Activated CD8-positive, alpha-beta T cell treated with anti-CD3 and anti-CD28 coated beads for 36 hours (primary cell): ENCODE measurements at regions not wholly inside any gene's neighbourhood (a gene's known extent, or its start where the extent isn't known, plus 50 kb on each side); places are given as distances from the start of the nearest gene placed in this dataset.
"Not testable (repeated sequence)": the region's sequence is repeated elsewhere in the genome, so short reads cannot be mapped to it uniquely, and the experiment has no call there.

Experiments used
- ATAC-seq: fragments of 200-7000 bp; cut with Tn5 transposase; one replicate; pipeline ENCODE4 v1.10.0; 2021; ENCODE audit warnings: mild to moderate bottlenecking, moderate library complexity
- CTCF ChIA-PET: fragments of 350-600 bp; sonication (Branson Sonifier 250); formaldehyde crosslinking; loops from one replicate; lab custom pipeline; 2021; ENCODE audit warnings: antibody characterized with exemption; lab: Charles Lee
- POLR2A ChIA-PET: fragments of 350-600 bp; sonication (Branson Sonifier 250); formaldehyde crosslinking; loops from one replicate; lab custom pipeline; 2021; ENCODE audit warnings: antibody characterized with exemption; lab: Charles Lee
- DNase-seq: peaks from one replicate; pipeline ENCODE4 v3.0.0-alpha.2; 2020
- H3K27ac Mint-ChIP-seq: one replicate; pipeline ENCODE4 v1.8.0; 2021; ENCODE audit warnings: mild to moderate bottlenecking, mixed read lengths
- H3K27me3 Mint-ChIP-seq: one replicate; pipeline ENCODE4 v1.8.0; 2021; ENCODE audit warnings: mixed read lengths
- H3K36me3 Mint-ChIP-seq: one replicate; pipeline ENCODE4 v1.8.0; 2021; ENCODE audit warnings: low read depth, mixed read lengths
- H3K4me1 Mint-ChIP-seq: one replicate; pipeline ENCODE4 v1.8.0; 2021; ENCODE audit warnings: low read depth, mixed read lengths
- H3K4me3 Mint-ChIP-seq: one replicate; pipeline ENCODE4 v1.8.0; 2021; ENCODE audit warnings: mild to moderate bottlenecking, moderate library complexity, mixed read lengths
- H3K9me3 Mint-ChIP-seq: one replicate; pipeline ENCODE4 v1.8.0; 2021; ENCODE audit warnings: mixed read lengths
- intact Hi-C: fragments of 100-400 bp; cut with micrococcal nuclease; formaldehyde crosslinking; loops from one replicate; pipeline ENCODE4 v1.10.0; 2022
- TF ChIP-seq, protein P1 (sequence below): fragments of 200-600 bp; IDR thresholded peaks from one replicate; pipeline ENCODE4 v1.8.0; 2022; ENCODE audit warnings: antibody characterized with exemption, mild to moderate bottlenecking

DNA sequence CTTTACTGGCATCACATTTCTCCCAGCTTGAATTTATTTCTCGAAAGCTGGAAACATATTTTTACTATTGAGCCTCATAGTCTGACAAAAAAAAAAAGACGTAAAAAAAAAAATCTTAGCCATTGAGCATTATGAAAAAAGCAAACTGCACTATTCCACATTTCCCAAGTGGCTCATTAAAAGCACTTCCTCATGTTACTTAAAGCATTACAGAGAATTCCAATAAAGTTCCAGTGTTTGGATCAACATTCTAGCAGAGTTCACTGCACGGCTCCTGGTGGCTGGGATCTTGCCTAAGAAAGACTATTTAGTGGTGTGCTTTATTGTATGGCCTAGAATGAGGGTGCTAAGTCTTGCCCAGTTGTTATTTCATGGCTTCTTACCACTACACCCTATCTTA, 476.2 kb downstream of the PPARGC1A start:
- ATAC-seq = no peak

DNA sequence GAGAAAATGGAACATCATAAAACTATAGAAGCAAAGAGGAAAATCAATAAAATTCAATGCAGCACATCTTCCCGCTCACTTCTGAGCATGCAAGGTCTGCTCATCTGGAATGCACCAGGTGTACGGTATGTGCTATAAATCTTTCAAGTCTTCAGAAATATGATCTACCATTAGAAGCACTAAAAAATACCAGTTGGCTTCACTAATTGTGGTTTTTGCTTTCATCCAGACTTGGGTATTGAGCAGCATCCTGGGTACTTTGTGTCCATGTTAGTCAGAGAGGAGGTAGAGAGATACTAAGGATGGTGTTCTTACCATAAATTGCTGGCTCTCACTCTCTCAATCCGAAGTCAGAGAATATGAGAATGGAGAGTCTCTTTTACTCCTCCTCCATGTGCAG, 477.1 kb downstream of the PPARGC1A start:
- Mint-ChIP-seq H3K36me3 (no peaks in the 10 kb centered on the region), H3K4me1 (peaks cover 6% of the 10 kb centered on the region), H3K27ac (no peak overlapping the region), H3K4me3 (no peak overlapping the region), H3K27me3 (no peaks in the 10 kb centered on the region), H3K9me3 (peaks cover 9% of the 10 kb centered on the region)
- intact Hi-C loops = no loop called here
- TF ChIP-seq, protein P1, sequence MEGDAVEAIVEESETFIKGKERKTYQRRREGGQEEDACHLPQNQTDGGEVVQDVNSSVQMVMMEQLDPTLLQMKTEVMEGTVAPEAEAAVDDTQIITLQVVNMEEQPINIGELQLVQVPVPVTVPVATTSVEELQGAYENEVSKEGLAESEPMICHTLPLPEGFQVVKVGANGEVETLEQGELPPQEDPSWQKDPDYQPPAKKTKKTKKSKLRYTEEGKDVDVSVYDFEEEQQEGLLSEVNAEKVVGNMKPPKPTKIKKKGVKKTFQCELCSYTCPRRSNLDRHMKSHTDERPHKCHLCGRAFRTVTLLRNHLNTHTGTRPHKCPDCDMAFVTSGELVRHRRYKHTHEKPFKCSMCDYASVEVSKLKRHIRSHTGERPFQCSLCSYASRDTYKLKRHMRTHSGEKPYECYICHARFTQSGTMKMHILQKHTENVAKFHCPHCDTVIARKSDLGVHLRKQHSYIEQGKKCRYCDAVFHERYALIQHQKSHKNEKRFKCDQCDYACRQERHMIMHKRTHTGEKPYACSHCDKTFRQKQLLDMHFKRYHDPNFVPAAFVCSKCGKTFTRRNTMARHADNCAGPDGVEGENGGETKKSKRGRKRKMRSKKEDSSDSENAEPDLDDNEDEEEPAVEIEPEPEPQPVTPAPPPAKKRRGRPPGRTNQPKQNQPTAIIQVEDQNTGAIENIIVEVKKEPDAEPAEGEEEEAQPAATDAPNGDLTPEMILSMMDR = no peak
- POLR2A ChIA-PET = no interaction called here
- CTCF ChIA-PET = no interaction called here
- DNase-seq = no peak
- no peak for ATAC-seq

More for the DNA sequence above, 476.2 kb downstream of the PPARGC1A start:
- TF ChIP-seq, protein P1 = no peak
- ChIA-PET CTCF (no interaction called here), POLR2A (no interaction called here)
- no peak overlapping the region for H3K27ac Mint-ChIP-seq
- no peak for DNase-seq
- no peaks in the 10 kb centered on the region for H3K27me3 Mint-ChIP-seq
- H3K4me1 Mint-ChIP-seq = peaks cover 6% of the 10 kb centered on the region
- H3K4me3 Mint-ChIP-seq = no peak overlapping the region
- peaks cover 7% of the 10 kb centered on the region for H3K9me3 Mint-ChIP-seq
- intact Hi-C loops = no loop called here
- H3K36me3 Mint-ChIP-seq = no peaks in the 10 kb centered on the region

DNA sequence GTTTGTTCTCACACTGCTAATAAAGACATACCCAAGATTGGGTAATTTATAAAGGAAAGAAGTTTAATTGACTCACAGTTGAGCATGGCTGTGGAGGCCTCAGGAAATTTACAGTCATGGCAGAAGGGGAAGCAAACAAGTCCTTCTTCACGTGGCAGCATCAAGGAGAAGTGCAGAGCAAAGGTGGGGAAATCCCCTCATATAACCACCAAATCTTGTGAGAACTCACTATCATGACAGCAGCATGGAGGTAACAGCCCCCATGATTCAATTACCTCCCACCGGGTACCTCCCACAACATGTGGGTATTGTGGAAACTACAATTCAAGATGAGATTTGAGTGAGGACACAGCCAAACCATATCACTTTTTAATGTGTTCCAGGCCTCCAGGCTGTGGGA, 480.9 kb downstream of the PPARGC1A start:
- H3K27me3 Mint-ChIP-seq, POLR2A ChIA-PET, H3K4me1 Mint-ChIP-seq, CTCF ChIA-PET, H3K4me3 Mint-ChIP-seq, intact Hi-C loops, H3K36me3 Mint-ChIP-seq, H3K27ac Mint-ChIP-seq, H3K9me3 Mint-ChIP-seq: not testable (repeated sequence)
- DNase-seq = peak; percentile 22
- peak; percentile 77 for ATAC-seq

DNA sequence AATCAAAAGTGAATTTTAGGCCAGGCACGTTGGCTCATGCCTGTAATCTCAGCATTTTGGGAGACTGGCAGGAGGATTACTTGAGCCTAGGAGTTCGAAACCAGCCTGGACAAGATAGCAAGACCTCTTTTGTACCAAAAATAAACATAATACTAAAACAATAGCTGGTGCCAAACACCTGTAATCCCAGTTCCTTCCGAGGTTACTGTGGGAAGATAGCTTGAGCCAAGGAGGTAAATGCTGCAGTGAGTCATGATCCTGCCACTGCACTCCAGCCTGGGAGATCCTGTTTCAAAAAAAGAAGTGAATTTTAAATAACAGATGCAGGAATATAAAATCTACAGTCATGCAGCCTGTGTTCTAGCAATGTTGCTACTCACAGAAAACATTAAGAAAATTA, 488.3 kb downstream of the PPARGC1A start:
- peaks cover 4% of the 10 kb centered on the region for H3K9me3 Mint-ChIP-seq
- no peaks in the 10 kb centered on the region for H3K36me3 Mint-ChIP-seq
- DNase-seq = no peak
- no peak for ATAC-seq
- H3K27ac Mint-ChIP-seq = no peak overlapping the region
- H3K4me3 Mint-ChIP-seq = no peak overlapping the region
- TF ChIP-seq, protein P1 = no peak
- H3K27me3 Mint-ChIP-seq = no peaks in the 10 kb centered on the region
- no peaks in the 10 kb centered on the region for H3K4me1 Mint-ChIP-seq
- ChIA-PET CTCF (no interaction called here), POLR2A (no interaction called here)
- intact Hi-C loops = no loop called here

DNA sequence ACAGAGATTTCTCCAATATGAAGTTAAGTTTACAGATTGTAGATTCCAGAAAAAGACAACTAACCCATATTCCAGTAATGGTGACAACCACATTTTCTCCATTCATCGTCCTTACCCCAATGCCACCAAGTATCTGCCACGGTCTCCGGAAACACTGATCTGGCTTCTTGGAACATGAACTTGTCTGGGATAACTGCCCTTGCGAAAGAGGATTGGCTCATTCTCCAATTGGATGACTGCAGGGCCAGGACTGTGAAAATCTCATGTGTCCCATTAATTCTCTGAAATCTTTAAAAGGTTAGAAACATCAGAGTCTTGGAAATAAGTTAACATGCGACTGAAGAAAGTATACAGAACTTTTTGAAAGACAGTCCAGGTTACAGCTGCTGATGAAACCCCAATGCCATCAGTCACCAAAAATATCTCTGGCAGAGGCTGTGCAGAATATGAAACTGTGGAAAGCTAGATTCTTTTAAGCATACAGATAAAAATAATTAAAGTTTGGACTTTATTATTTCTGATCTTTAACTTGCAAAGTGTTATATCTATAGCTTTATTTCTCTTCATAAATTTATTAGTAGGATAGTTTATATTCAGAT, 496.9 kb downstream of the PPARGC1A start:
- H3K4me1 Mint-ChIP-seq = no peaks in the 10 kb centered on the region
- no peak overlapping the region for H3K4me3 Mint-ChIP-seq
- POLR2A ChIA-PET = no interaction called here
- ATAC-seq = no peak
- intact Hi-C loops = no loop called here
- H3K9me3 Mint-ChIP-seq = peaks cover 11% of the 10 kb centered on the region
- CTCF ChIA-PET = no interaction called here
- DNase-seq = no peak
- H3K27ac Mint-ChIP-seq = no peak overlapping the region
- H3K36me3 Mint-ChIP-seq = no peaks in the 10 kb centered on the region
- TF ChIP-seq, protein P1 = no peak
- no peaks in the 10 kb centered on the region for H3K27me3 Mint-ChIP-seq
